ENCODE measurements at regions not wholly inside any gene's neighbourhood (a gene's known extent, or its start where the extent isn't known, plus 50 kb on each side); places are given as distances from the start of the nearest gene placed in this dataset.
"Not testable (repeated sequence)": the region's sequence is repeated elsewhere in the genome, so short reads cannot be mapped to it uniquely, and the experiment has no call there.

GRCh38 chr1:234780531-234781162 is 170.7 kb upstream of the IRF2BP2 start:
- H3K36me3 ChIP-seq (ENCODE audit: insufficient read depth, low read length): no peaks in the 10 kb centered on the region
- no peaks in the 10 kb centered on the region for H3K79me2 ChIP-seq (replicated peaks; ENCODE audit: insufficient read depth, low read length)
- no peaks in the 10 kb centered on the region for H3K9me2 ChIP-seq (ENCODE audit: insufficient read depth, low read length)
- no peak overlapping the region for H3K4me3 ChIP-seq (ENCODE audit: low read length)
- no peaks in the 10 kb centered on the region for H4K20me1 ChIP-seq (ENCODE audit: insufficient read depth)
- no peak overlapping the region for H3K27ac ChIP-seq (ENCODE audit: low read length)
- no peak for TF ChIP-seq CTCF (IDR thresholded peaks at IDR 0.05; ENCODE audit: poor library complexity, severe bottlenecking)
- TF ChIP-seq RAD21 (conservative IDR thresholded peaks at IDR 0.05): no peak
- TF ChIP-seq EZH2 (IDR thresholded peaks at IDR 0.05; ENCODE audit: borderline replicate concordance, insufficient read depth, low read length, poor library complexity, severe bottlenecking): no peak
- TF ChIP-seq TAF1 (IDR thresholded peaks at IDR 0.05; ENCODE audit: low read depth): no peak
- TF ChIP-seq MXI1 (conservative IDR thresholded peaks at IDR 0.05; ENCODE audit: poor library complexity, severe bottlenecking): no peak
- no peak for TF ChIP-seq SMC3 (conservative IDR thresholded peaks at IDR 0.05; ENCODE audit: poor library complexity)
- TF ChIP-seq POLR2AphosphoS5 (IDR thresholded peaks at IDR 0.05): no peak
- no peak for TF ChIP-seq EP300 (conservative IDR thresholded peaks at IDR 0.05; ENCODE audit: poor library complexity, severe bottlenecking)
- TF ChIP-seq, protein P1, sequence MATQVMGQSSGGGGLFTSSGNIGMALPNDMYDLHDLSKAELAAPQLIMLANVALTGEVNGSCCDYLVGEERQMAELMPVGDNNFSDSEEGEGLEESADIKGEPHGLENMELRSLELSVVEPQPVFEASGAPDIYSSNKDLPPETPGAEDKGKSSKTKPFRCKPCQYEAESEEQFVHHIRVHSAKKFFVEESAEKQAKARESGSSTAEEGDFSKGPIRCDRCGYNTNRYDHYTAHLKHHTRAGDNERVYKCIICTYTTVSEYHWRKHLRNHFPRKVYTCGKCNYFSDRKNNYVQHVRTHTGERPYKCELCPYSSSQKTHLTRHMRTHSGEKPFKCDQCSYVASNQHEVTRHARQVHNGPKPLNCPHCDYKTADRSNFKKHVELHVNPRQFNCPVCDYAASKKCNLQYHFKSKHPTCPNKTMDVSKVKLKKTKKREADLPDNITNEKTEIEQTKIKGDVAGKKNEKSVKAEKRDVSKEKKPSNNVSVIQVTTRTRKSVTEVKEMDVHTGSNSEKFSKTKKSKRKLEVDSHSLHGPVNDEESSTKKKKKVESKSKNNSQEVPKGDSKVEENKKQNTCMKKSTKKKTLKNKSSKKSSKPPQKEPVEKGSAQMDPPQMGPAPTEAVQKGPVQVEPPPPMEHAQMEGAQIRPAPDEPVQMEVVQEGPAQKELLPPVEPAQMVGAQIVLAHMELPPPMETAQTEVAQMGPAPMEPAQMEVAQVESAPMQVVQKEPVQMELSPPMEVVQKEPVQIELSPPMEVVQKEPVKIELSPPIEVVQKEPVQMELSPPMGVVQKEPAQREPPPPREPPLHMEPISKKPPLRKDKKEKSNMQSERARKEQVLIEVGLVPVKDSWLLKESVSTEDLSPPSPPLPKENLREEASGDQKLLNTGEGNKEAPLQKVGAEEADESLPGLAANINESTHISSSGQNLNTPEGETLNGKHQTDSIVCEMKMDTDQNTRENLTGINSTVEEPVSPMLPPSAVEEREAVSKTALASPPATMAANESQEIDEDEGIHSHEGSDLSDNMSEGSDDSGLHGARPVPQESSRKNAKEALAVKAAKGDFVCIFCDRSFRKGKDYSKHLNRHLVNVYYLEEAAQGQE (IDR thresholded peaks at IDR 0.05; ENCODE audit: borderline replicate concordance): no peak
- no peaks in the 10 kb centered on the region for H3K9me3 ChIP-seq (ENCODE audit: low read length)
- H3K27me3 ChIP-seq (ENCODE audit: insufficient read depth, low read depth, low read length): no peaks in the 10 kb centered on the region
- H3K4me2 ChIP-seq (ENCODE audit: low read length): no peak overlapping the region
- H3K9ac ChIP-seq (ENCODE audit: low read length): no peak overlapping the region
- no peak overlapping the region for H2AFZ ChIP-seq (ENCODE audit: low read depth, low read length)
- no peaks in the 10 kb centered on the region for H3F3A ChIP-seq (ENCODE audit: insufficient read depth, low read length, poor library complexity, severe bottlenecking)

DNA sequence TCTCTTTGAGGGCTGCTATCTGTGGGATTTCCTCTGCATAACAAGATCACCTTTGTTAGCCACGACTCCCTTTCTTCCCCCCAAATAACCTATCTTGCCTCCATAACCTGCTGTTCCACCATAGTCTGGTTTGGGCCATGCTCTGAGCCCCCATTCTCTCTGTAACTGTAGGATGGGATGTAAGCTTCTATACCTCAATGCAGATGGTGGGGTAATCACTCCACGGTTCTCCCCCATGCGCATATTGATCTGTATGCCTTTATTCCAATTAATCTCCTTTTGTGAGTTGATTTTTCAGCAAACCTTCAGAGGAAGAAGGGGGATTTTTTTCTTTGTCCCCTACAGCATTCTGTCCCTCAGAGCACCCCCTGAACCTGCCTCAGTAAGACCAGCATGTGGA is 170.1 kb upstream of the IRF2BP2 start:
- Histone ChIP-seq H3K79me2 (replicated peaks; ENCODE audit: insufficient read depth, low read length) (no peaks in the 10 kb centered on the region), H3K9ac (ENCODE audit: low read length) (no peak overlapping the region), H3K9me2 (ENCODE audit: insufficient read depth, low read length) (no peaks in the 10 kb centered on the region), H3K27me3 (ENCODE audit: insufficient read depth, low read depth, low read length) (no peaks in the 10 kb centered on the region), H3F3A (ENCODE audit: insufficient read depth, low read length, poor library complexity, severe bottlenecking) (no peaks in the 10 kb centered on the region), H2AFZ (ENCODE audit: low read depth, low read length) (no peak overlapping the region), H3K36me3 (ENCODE audit: insufficient read depth, low read length) (no peaks in the 10 kb centered on the region), H3K27ac (ENCODE audit: low read length) (no peak overlapping the region), H4K20me1 (ENCODE audit: insufficient read depth) (no peaks in the 10 kb centered on the region), H3K4me3 (ENCODE audit: low read length) (no peak overlapping the region), H3K4me2 (ENCODE audit: low read length) (no peak overlapping the region), H3K9me3 (ENCODE audit: low read length) (no peaks in the 10 kb centered on the region)
- TF ChIP-seq RAD21 (conservative IDR thresholded peaks at IDR 0.05) (no peak), CTCF (IDR thresholded peaks at IDR 0.05; ENCODE audit: poor library complexity, severe bottlenecking) (no peak)

- H3F3A ChIP-seq (ENCODE audit: insufficient read depth, low read length, poor library complexity, severe bottlenecking); H3K79me2 ChIP-seq (replicated peaks; ENCODE audit: insufficient read depth, low read length); H3K9me2 ChIP-seq (ENCODE audit: insufficient read depth, low read length); H3K4me3 ChIP-seq (ENCODE audit: low read length); H3K36me3 ChIP-seq (ENCODE audit: insufficient read depth, low read length); H3K9ac ChIP-seq (ENCODE audit: low read length); H3K27me3 ChIP-seq (ENCODE audit: insufficient read depth, low read depth, low read length); H4K20me1 ChIP-seq (ENCODE audit: insufficient read depth); H3K4me2 ChIP-seq (ENCODE audit: low read length); H2AFZ ChIP-seq (ENCODE audit: low read depth, low read length); H3K27ac ChIP-seq (ENCODE audit: low read length); H3K9me3 ChIP-seq (ENCODE audit: low read length): not testable (repeated sequence)
These were observed 169.6 kb upstream of the IRF2BP2 start for GRCh38 chr1:234779600-234779999.

Measured in neural cell (in vitro differentiated cells).